Spleen (tissue), 11 donors: ENCODE measurements at regions not wholly inside any gene's neighbourhood (a gene's known extent, or its start where the extent isn't known, plus 50 kb on each side); places are given as distances from the start of the nearest gene placed in this dataset.

Experiments used
- DNase-seq: peaks from one replicate; pipeline ENCODE4 v3.0.0-alpha.2; 2020
- H3K27ac ChIP-seq, 8 donors: fragments of 200-600 bp; sonication (generic) in 7 of 8; 1 replicate in 4 of 8; 2 replicates in 4 of 8; pipeline versions ENCODE4 v1.5.0 to v1.8.0; 2016 to 2021; ENCODE audit warnings: inconsistent platforms in 4 of 8, mild to moderate bottlenecking in 4 of 8, moderate library complexity in 1 of 8
- H3K27me3 ChIP-seq, 7 donors: fragments of 200-600 bp; sonication (generic) in 6 of 7; replicated peaks in 1 of 7; 1 replicate in 4 of 7; 2 replicates in 3 of 7; pipeline versions ENCODE4 v1.5.0 to v1.8.0; 2016 to 2021; ENCODE audit warnings: inconsistent platforms in 3 of 7, mild to moderate bottlenecking in 1 of 7
- H3K36me3 ChIP-seq, 6 donors: fragments of 200-600 bp; sonication (generic) in 5 of 6; 1 replicate in 4 of 6; 2 replicates in 2 of 6; pipeline versions ENCODE4 v1.5.0 to v1.8.0; 2016 to 2021; ENCODE audit warnings: inconsistent platforms in 2 of 6
- H3K4me1 ChIP-seq, 6 donors: fragments of 200-600 bp; sonication (generic) in 5 of 6; 1 replicate in 3 of 6; 2 replicates in 3 of 6; pipeline versions ENCODE4 v1.5.0 to v1.8.0; 2016 to 2021; ENCODE audit warnings: inconsistent platforms in 3 of 6
- H3K4me3 ChIP-seq, 8 donors: fragments of 200-600 bp; sonication (generic) in 7 of 8; 1 replicate in 4 of 8; 2 replicates in 4 of 8; pipeline versions ENCODE4 v1.5.0 to v1.8.0; 2016 to 2021; ENCODE audit warnings: inconsistent platforms in 4 of 8, mild to moderate bottlenecking in 4 of 8, moderate library complexity in 2 of 8
- H3K9me3 ChIP-seq, 8 donors: fragments of 200-600 bp; sonication (generic) in 7 of 8; 1 replicate in 4 of 8; 2 replicates in 4 of 8; pipeline versions ENCODE4 v1.5.0 to v1.8.0; 2016 to 2021; ENCODE audit warnings: inconsistent platforms in 4 of 8
- POLR2A ChIP-seq, 3 donors: fragments of 450-650 bp; IDR thresholded peaks; one replicate each; pipeline ENCODE4 v1.5.1; 2017; ENCODE audit warnings: antibody characterized with exemption in 3 of 3, mild to moderate bottlenecking in 1 of 3
- POLR2AphosphoS5 ChIP-seq, 3 donors: sonication (generic); formaldehyde crosslinking; IDR thresholded peaks; one replicate each; pipeline ENCODE4 v1.5.1; 2017; ENCODE audit warnings: antibody characterized with exemption in 3 of 3
- WGBS, 5 donors: extraction: QIAGEN DNeasy Blood & Tissue Kit in 3 of 5; methylation state at CpG; one replicate each; pipeline versions ENCODE4 v1.1.5 to v1.1.7; 2013 to 2018; 5-methylcytosine and 5-hydroxymethylcytosine counted together
- intact Hi-C: fragments of 100-400 bp; cut with DNase I; formaldehyde crosslinking; loops from one replicate; pipeline ENCODE4 v1.15.0; 2023; ENCODE audit warnings: low total_unique reads
- TF ChIP-seq, protein P1 (sequence below), 11 experiments: fragments of 200-600 bp in 7 of 11; fragments of 450-650 bp in 4 of 11; sonication (generic) in 4 of 11; IDR thresholded peaks in 8 of 11; conservative IDR thresholded peaks in 3 of 11; 1 replicate in 7 of 11; 2 replicates in 4 of 11; pipeline versions ENCODE4 v1.4.0 to v1.8.0; 2016 to 2021; ENCODE audit warnings: antibody characterized with exemption in 11 of 11, inconsistent platforms in 4 of 11, mild to moderate bottlenecking in 1 of 11
- donor health status: healthy with polysubstance abuse.
- donor health status: DM: no; HTN: no; CAD: no; lungs with moderate emphysema.
- donor health status: DM: no; HTN: no; CAD: no.
- donor health status: Bipolar disorder and iron deficiency.
- donor health status: healthy.
- donor health status: DM: no; HTN: no; CAD: no.
- donor health status: DM: yes; HTN: yes; CAD: no.

DNA sequence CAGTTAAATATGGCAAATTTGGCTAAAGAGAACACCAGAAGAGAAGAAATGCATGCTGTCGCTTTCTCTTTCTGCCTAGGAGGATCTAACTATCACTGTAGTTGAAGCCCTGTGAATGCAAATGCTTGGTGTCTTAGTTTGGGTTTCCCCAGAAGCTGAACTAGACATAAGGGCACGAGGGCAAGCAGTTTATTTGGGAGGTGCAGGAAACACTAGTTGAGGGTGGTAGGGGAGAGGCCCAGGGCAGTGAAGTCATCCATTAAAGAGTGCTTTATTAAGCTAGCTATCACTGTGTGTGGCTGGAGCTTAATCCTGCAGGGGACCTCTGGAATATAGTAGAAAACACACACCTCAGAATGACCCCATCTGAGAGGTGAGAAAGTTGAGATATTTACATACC, 639.8 kb upstream of the ZEB2 start:
- Histone ChIP-seq H3K27ac (no peak overlapping the region), H3K9me3 (no peaks in the 10 kb centered on the region), H3K27me3 (no peaks in the 10 kb centered on the region), H3K36me3 (no peaks in the 10 kb centered on the region), H3K4me3 (no peak overlapping the region), H3K4me1 (no peaks in the 10 kb centered on the region)
- no peak for DNase-seq
- intact Hi-C loops = no loop called here
- WGBS, 5 donors = 57 to 71% (median 61%) methylated on average over 2 of the region's 2 CpGs
- TF ChIP-seq, protein P1, sequence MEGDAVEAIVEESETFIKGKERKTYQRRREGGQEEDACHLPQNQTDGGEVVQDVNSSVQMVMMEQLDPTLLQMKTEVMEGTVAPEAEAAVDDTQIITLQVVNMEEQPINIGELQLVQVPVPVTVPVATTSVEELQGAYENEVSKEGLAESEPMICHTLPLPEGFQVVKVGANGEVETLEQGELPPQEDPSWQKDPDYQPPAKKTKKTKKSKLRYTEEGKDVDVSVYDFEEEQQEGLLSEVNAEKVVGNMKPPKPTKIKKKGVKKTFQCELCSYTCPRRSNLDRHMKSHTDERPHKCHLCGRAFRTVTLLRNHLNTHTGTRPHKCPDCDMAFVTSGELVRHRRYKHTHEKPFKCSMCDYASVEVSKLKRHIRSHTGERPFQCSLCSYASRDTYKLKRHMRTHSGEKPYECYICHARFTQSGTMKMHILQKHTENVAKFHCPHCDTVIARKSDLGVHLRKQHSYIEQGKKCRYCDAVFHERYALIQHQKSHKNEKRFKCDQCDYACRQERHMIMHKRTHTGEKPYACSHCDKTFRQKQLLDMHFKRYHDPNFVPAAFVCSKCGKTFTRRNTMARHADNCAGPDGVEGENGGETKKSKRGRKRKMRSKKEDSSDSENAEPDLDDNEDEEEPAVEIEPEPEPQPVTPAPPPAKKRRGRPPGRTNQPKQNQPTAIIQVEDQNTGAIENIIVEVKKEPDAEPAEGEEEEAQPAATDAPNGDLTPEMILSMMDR (IDR thresholded peaks at IDR 0.05 in 8 of 11, conservative IDR thresholded peaks at IDR 0.05 in 3 of 11) = no peak
- no peak for TF ChIP-seq POLR2A (IDR thresholded peaks at IDR 0.05)
- no peak for TF ChIP-seq POLR2AphosphoS5 (IDR thresholded peaks at IDR 0.05)

DNA sequence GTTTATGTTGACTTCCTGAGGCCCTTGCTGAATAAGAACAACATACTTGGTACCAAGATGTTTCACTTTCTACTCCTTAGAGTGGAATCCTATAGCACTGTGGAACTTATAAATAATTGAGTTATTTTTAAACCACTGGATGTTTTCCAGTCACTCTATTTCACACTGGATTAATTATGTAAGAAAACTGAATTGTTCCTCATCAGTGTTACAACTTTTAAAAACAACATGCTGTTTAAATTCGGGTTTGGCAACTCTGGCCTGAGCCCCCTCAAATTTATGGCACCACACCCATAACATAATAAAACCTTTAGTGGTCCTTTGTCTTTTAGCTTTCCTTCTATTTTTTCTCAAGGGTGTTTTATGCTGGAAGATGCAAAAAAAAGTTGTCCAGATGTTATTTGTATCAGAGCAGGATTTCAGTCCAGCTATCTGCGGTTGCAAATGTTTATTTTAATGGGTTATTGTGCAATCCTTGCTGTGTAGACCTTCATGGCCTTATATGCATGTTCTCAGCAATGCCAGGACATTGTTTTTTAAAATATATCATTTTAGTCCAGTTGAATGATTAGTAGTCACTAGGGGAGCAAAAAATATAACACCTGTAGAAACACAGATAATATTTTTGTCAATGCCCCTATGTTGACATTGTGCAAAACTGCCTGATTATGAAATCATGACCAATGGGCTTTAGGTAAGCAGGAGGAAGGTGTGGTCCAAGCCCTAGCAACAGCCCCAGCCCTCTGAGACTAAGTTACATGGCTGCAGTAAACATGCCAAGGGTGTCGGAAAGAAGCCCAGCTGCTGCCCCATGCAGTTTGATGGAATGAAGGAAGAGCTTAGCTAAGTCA, 638.0 kb upstream of the ZEB2 start:
- H3K4me1 ChIP-seq = no peaks in the 10 kb centered on the region
- no peaks in the 10 kb centered on the region for H3K36me3 ChIP-seq
- H3K27me3 ChIP-seq = no peaks in the 10 kb centered on the region
- H3K27ac ChIP-seq = no peak overlapping the region
- TF ChIP-seq POLR2AphosphoS5 (IDR thresholded peaks at IDR 0.05) (no peak), POLR2A (IDR thresholded peaks at IDR 0.05) (no peak)
- TF ChIP-seq, protein P1 (IDR thresholded peaks at IDR 0.05 in 8 of 11, conservative IDR thresholded peaks at IDR 0.05 in 3 of 11) = no peak
- DNase-seq = no peak
- intact Hi-C loops = no loop called here
- H3K9me3 ChIP-seq = peaks cover 0 to 7% (median 3%) of the 10 kb centered on the region in 8 donors
- WGBS, 5 donors = 61 to 89% (median 73%) methylated on average over 3 of the region's 3 CpGs
- H3K4me3 ChIP-seq = no peak overlapping the region

DNA sequence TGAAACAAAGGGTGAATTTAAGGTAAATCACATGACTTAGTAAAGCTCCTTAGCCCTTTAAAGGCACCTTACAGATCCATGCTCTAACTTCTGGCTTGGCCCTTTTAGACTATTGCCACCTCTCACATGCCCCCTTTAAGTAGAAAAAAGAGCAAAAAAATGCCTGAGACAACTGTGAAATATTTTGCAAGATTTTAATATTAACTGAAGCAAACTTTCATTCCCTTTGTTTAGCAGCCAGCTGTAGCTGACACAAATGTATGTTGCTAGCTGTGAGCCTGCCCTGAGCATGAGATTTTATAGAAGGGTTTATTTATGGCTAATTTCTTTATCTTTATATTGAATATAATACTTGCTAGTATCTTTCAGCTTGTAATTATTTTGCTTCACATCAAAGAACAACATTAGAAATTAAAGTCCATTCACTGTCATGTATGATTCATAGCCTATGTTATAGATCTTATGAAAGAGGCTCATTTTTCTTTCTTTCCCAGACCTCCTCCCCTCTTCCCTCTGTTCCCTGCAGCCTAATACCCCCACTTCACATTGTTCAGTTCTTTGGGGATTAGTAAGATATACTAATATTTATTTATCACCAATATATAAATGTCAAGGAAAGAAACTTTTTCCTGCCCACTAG, 637.2 kb upstream of the ZEB2 start:
- DNase-seq = no peak
- Histone ChIP-seq H3K36me3 (no peaks in the 10 kb centered on the region), H3K27me3 (no peaks in the 10 kb centered on the region), H3K4me1 (no peaks in the 10 kb centered on the region), H3K4me3 (no peak overlapping the region), H3K9me3 (peaks cover 0 to 10% (median 8%) of the 10 kb centered on the region in 8 donors), H3K27ac (no peak overlapping the region)
- TF ChIP-seq POLR2AphosphoS5 (IDR thresholded peaks at IDR 0.05) = no peak
- intact Hi-C loops = no loop called here

DNA sequence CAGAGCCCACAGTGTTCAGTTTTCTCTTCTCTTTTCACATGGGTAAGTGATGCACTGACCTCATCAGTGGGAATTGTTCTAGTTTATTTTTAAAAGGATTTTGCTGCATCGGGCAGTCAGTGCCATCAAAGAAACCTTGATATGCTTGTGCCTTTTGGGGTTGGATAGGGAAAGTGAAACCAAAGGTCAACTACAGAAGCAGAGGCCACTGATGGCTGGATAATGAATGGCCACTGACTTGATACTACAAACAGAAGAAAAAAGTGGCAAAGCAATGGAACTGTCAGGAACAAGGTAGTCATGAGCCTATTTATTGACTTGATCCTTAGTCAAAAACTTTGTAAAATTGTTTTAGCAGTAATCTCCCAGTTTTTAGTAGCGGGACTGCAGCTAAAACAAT, 636.3 kb upstream of the ZEB2 start:
- no peak for DNase-seq
- 79 to 90% (median 86%) methylated on average over 2 of the region's 2 CpGs for WGBS, 5 donors
- Histone ChIP-seq H3K4me1 (no peaks in the 10 kb centered on the region), H3K9me3 (peaks cover 0 to 15% (median 8%) of the 10 kb centered on the region in 8 donors), H3K4me3 (no peak overlapping the region), H3K36me3 (no peaks in the 10 kb centered on the region), H3K27me3 (no peaks in the 10 kb centered on the region), H3K27ac (no peak overlapping the region)
- TF ChIP-seq, protein P1 (IDR thresholded peaks at IDR 0.05 in 8 of 11, conservative IDR thresholded peaks at IDR 0.05 in 3 of 11) = no peak
- no peak for TF ChIP-seq POLR2AphosphoS5 (IDR thresholded peaks at IDR 0.05)
- TF ChIP-seq POLR2A (IDR thresholded peaks at IDR 0.05) = no peak
- intact Hi-C loops = no loop called here
